HEK293 (cell line): ENCODE measurements at regions not wholly inside any gene's neighbourhood (a gene's known extent, or its start where the extent isn't known, plus 50 kb on each side); places are given as distances from the start of the nearest gene placed in this dataset.

Experiments
- CTCF ChIA-PET: fragments of 350-600 bp; formaldehyde crosslinking; extraction: SDS; loops from one replicate; lab custom pipeline; 2021; ENCODE audit warnings: antibody characterized with exemption; lab: Yijun Ruan, JAX
- POLR2A ChIA-PET: fragments of 300-600 bp; formaldehyde crosslinking; extraction: SDS; loops from one replicate; lab custom pipeline; 2020; ENCODE audit warnings: antibody characterized with exemption, inconsistent platforms; lab: Yijun Ruan, JAX
- H3K27ac ChIP-seq: fragments of 200-500 bp; sonication (Bioruptor generic); 2 replicates; pipeline ENCODE4 v1.5.1; 2014; ENCODE audit warnings: low read depth, low read length, control low read depth, inconsistent platforms; ENCODE audit errors: extremely low read depth
- H3K36me3 ChIP-seq, 2 experiments: fragments of 200-500 bp in 1 of 2; sonication (Bioruptor generic) in 1 of 2; 1 replicate in 1 of 2; 2 replicates in 1 of 2; pipeline ENCODE4 v1.5.1; 2014 to 2017; ENCODE audit warnings: inconsistent platforms in 2 of 2, low read length in 2 of 2; ENCODE audit not compliant: control insufficient read depth in 2 of 2, insufficient read depth in 1 of 2
- H3K4me1 ChIP-seq: fragments of 200-500 bp; sonication (Bioruptor generic); 2 replicates; pipeline ENCODE4 v1.5.1; 2014; ENCODE audit warnings: mild to moderate bottlenecking, low read length, inconsistent platforms; ENCODE audit not compliant: control insufficient read depth, insufficient read depth
- H3K4me3 ChIP-seq: 2 replicates; pipeline ENCODE4 v1.5.1; 2011; ENCODE audit warnings: low read depth, mild to moderate bottlenecking, control low read depth, low read length, moderate library complexity
- H3K9me3 ChIP-seq: fragments of 200-500 bp; sonication (Bioruptor generic); 2 replicates; pipeline ENCODE4 v1.5.1; 2014; ENCODE audit warnings: low read depth, low read length, inconsistent platforms; ENCODE audit not compliant: control insufficient read depth, insufficient read depth
- MEIS1 ChIP-seq: sonication (generic); formaldehyde crosslinking; IDR thresholded peaks from 2 replicates; pipeline ENCODE4 v1.8.1; 2022; ENCODE audit warnings: missing genetic modification reagents, mild to moderate bottlenecking, borderline replicate concordance
- PATZ1 ChIP-seq: fragments of 450-650 bp; formaldehyde crosslinking; IDR thresholded peaks from 2 replicates; pipeline ENCODE4 v1.5.1; 2016; ENCODE audit warnings: missing biosample characterization, missing genetic modification characterization
- PRDM1 ChIP-seq: fragments of 450-650 bp; formaldehyde crosslinking; IDR thresholded peaks from 2 replicates; pipeline ENCODE4; 2016; ENCODE audit warnings: missing biosample characterization, missing genetic modification characterization
- RBAK ChIP-seq: fragments of 450-650 bp; formaldehyde crosslinking; IDR thresholded peaks from 2 replicates; pipeline ENCODE4 v1.5.1; 2016; ENCODE audit warnings: missing biosample characterization, missing genetic modification characterization
- REPIN1 ChIP-seq: fragments of 450-650 bp; formaldehyde crosslinking; IDR thresholded peaks from 2 replicates; pipeline ENCODE4 v1.5.1; 2017; ENCODE audit warnings: missing biosample characterization, missing genetic modification characterization, low read depth
- REST ChIP-seq: fragments of 450-650 bp; formaldehyde crosslinking; IDR thresholded peaks from 2 replicates; pipeline ENCODE4 v1.5.1; 2016; ENCODE audit warnings: missing biosample characterization, missing genetic modification characterization
- SCRT1 ChIP-seq: fragments of 450-650 bp; formaldehyde crosslinking; IDR thresholded peaks from 2 replicates; pipeline ENCODE4 v1.5.1; 2016; ENCODE audit warnings: missing biosample characterization, missing genetic modification characterization, borderline replicate concordance
- ZBTB7A ChIP-seq: fragments of 450-650 bp; formaldehyde crosslinking; IDR thresholded peaks from 2 replicates; pipeline ENCODE4 v1.5.1; 2016; ENCODE audit warnings: low read depth, missing biosample characterization, missing genetic modification characterization
- ZFP69B ChIP-seq: fragments of 450-650 bp; formaldehyde crosslinking; IDR thresholded peaks from 2 replicates; pipeline ENCODE4 v1.5.1; 2016; ENCODE audit warnings: missing biosample characterization, missing genetic modification characterization
- ZIC2 ChIP-seq: fragments of 450-650 bp; formaldehyde crosslinking; IDR thresholded peaks from 2 replicates; pipeline ENCODE4 v1.5.1; 2016; ENCODE audit warnings: missing biosample characterization, missing genetic modification characterization
- ZNF138 ChIP-seq: fragments of 450-650 bp; formaldehyde crosslinking; IDR thresholded peaks from 2 replicates; pipeline ENCODE4 v1.5.1; 2016; ENCODE audit warnings: missing biosample characterization, missing genetic modification characterization, borderline replicate concordance
- ZNF16 ChIP-seq: fragments of 450-650 bp; formaldehyde crosslinking; IDR thresholded peaks from 2 replicates; pipeline ENCODE4 v1.5.1; 2016; ENCODE audit warnings: low read depth, missing biosample characterization, missing genetic modification characterization
- ZNF169 ChIP-seq: fragments of 450-650 bp; formaldehyde crosslinking; IDR thresholded peaks from 2 replicates; pipeline ENCODE4 v1.5.1; 2016; ENCODE audit warnings: missing biosample characterization, missing genetic modification characterization
- ZNF266 ChIP-seq: fragments of 450-650 bp; formaldehyde crosslinking; IDR thresholded peaks from 2 replicates; pipeline ENCODE4 v1.5.1; 2016; ENCODE audit warnings: missing biosample characterization, missing genetic modification characterization, low read depth
- ZNF341 ChIP-seq: fragments of 450-650 bp; formaldehyde crosslinking; IDR thresholded peaks from 2 replicates; pipeline ENCODE4; 2016; ENCODE audit warnings: low read depth, missing biosample characterization, missing genetic modification characterization
- ZNF423 ChIP-seq: fragments of 450-650 bp; formaldehyde crosslinking; IDR thresholded peaks from 2 replicates; pipeline ENCODE4 v1.5.1; 2016; ENCODE audit warnings: missing biosample characterization, missing genetic modification characterization
- ZNF530 ChIP-seq: fragments of 450-650 bp; formaldehyde crosslinking; IDR thresholded peaks from 2 replicates; pipeline ENCODE4 v1.5.1; 2016; ENCODE audit warnings: low read depth, missing biosample characterization, missing genetic modification characterization
- ZNF580 ChIP-seq: fragments of 450-650 bp; formaldehyde crosslinking; IDR thresholded peaks from 2 replicates; pipeline ENCODE4 v1.5.1; 2016; ENCODE audit warnings: missing biosample characterization, missing genetic modification characterization
- ZNF654 ChIP-seq: fragments of 450-650 bp; formaldehyde crosslinking; IDR thresholded peaks from 2 replicates; pipeline ENCODE4 v1.5.1; 2016; ENCODE audit warnings: low read depth, missing biosample characterization, missing genetic modification characterization
- ZNF747 ChIP-seq: fragments of 450-650 bp; formaldehyde crosslinking; IDR thresholded peaks from 2 replicates; pipeline ENCODE4 v1.5.1; 2016; ENCODE audit warnings: missing biosample characterization, missing genetic modification characterization
- ZNF776 ChIP-seq: fragments of 450-650 bp; formaldehyde crosslinking; IDR thresholded peaks from 2 replicates; pipeline ENCODE4 v1.5.0; 2017; ENCODE audit warnings: missing biosample characterization, missing genetic modification characterization, borderline replicate concordance
- ZSCAN23 ChIP-seq: fragments of 450-650 bp; formaldehyde crosslinking; IDR thresholded peaks from 2 replicates; pipeline ENCODE4 v1.5.1; 2016; ENCODE audit warnings: missing biosample characterization, missing genetic modification characterization
- ZSCAN30 ChIP-seq: fragments of 450-650 bp; IDR thresholded peaks from 2 replicates; pipeline ENCODE4 v1.5.1; 2018; ENCODE audit warnings: missing biosample characterization, mild to moderate bottlenecking, missing genetic modification characterization, moderate library complexity
- TF ChIP-seq, protein P1 (sequence below): fragments of 450-650 bp; IDR thresholded peaks from 2 replicates; pipeline ENCODE4 v1.5.1; 2018; ENCODE audit warnings: missing biosample characterization, missing genetic modification characterization
- TF ChIP-seq, protein P2 (sequence below): fragments of 450-650 bp; formaldehyde crosslinking; IDR thresholded peaks from 2 replicates; pipeline ENCODE4 v1.5.1; 2016; ENCODE audit warnings: missing biosample characterization, missing genetic modification characterization, low read depth

DNA sequence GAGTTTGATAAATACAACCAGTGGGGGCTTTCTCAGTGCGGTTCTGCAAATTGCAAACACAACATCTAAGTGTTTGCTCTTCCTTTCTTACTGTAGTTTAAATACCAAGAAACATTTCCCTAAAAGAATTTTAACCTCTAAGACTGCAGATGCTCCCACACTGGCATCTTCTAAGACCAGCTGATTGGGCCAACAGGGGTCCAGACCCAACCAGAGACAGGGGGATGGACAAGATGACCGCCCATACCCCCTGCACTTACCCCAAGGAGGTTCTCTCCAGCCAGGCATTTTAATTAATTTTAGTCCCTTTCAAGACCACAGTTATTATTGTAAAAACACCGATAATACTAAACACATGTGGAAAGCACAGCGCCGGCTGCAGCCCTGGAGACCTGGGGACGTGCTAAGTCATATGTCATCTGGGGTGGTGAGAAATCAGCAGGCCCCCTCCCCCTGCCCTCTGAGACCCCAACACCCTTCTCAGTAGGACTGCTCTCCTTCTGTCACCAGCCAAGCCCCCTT, 242.3 kb downstream of the SOX9 start (continued):
- TF ChIP-seq PATZ1 (tag by site-specific recombination): no peak
- TF ChIP-seq, protein P1, sequence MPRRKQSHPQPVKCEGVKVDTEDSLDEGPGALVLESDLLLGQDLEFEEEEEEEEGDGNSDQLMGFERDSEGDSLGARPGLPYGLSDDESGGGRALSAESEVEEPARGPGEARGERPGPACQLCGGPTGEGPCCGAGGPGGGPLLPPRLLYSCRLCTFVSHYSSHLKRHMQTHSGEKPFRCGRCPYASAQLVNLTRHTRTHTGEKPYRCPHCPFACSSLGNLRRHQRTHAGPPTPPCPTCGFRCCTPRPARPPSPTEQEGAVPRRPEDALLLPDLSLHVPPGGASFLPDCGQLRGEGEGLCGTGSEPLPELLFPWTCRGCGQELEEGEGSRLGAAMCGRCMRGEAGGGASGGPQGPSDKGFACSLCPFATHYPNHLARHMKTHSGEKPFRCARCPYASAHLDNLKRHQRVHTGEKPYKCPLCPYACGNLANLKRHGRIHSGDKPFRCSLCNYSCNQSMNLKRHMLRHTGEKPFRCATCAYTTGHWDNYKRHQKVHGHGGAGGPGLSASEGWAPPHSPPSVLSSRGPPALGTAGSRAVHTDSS (tag by site-specific recombination): no peak

- Histone ChIP-seq H3K36me3 (no peaks in the 10 kb centered on the region), H3K4me1 (no peaks in the 10 kb centered on the region), H3K4me3 (no peak overlapping the region), H3K9me3 (no peaks in the 10 kb centered on the region), H3K27ac (no peak overlapping the region)
- POLR2A ChIA-PET: interaction anchor here (0.6 kb wide), 1 partner anchor 245 kb away, joined by 3 read pairs; the partner anchor contains the start of gene SOX9
- TF ChIP-seq ZFP69B (tag by site-specific recombination): no peak
- TF ChIP-seq ZNF138 (tag by site-specific recombination): no peak
- TF ChIP-seq ZNF16 (tag by site-specific recombination): no peak
- no peak for TF ChIP-seq ZNF169 (tag by site-specific recombination)
- TF ChIP-seq ZNF423 (tag by site-specific recombination): no peak
- no peak for TF ChIP-seq ZNF776 (tag by site-specific recombination)
- CTCF ChIA-PET: interaction anchor here (0.6 kb wide), 1 partner anchor 586 kb away, joined by 5 read pairs; no protein-coding TSS in a partner anchor
These were observed 245.1 kb downstream of the SOX9 start for GRCh38 chr17:72365857-72366414.

DNA sequence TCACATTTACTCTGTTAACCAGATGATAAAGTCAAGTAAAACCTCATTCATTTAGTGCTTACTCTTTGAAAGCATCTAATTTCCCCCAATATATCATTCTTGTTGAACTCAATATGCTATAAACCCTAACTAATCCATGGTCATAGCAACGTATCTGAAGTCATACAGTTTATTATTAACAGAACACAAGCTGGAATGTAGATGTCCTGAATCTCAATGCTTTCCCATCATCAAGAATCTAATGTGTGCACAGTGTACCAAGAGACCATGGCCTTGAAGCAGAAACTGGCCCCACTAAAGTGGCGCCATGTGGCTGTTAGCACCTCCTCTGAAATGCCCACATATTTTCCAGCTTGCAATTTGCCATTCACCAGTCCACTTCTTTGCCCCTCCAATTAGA, 245.8 kb downstream of the SOX9 start:
- Histone ChIP-seq H3K36me3 (no peaks in the 10 kb centered on the region), H3K9me3 (no peaks in the 10 kb centered on the region), H3K4me3 (no peak overlapping the region), H3K4me1 (no peaks in the 10 kb centered on the region), H3K27ac (no peak overlapping the region)
- CTCF ChIA-PET: interaction anchor here (0.7 kb wide), 1 partner anchor 99 kb away, joined by 4 read pairs; no protein-coding TSS in a partner anchor
- POLR2A ChIA-PET: no interaction called here
- TF ChIP-seq PRDM1: no peak
- no peak for TF ChIP-seq ZNF266 (tag by site-specific recombination)
- TF ChIP-seq ZNF341: no peak
- no peak for TF ChIP-seq ZNF747 (tag by site-specific recombination)
- no peak for TF ChIP-seq ZSCAN23 (tag by site-specific recombination)
- no peak for TF ChIP-seq RBAK (tag by site-specific recombination)
- TF ChIP-seq, protein P2, sequence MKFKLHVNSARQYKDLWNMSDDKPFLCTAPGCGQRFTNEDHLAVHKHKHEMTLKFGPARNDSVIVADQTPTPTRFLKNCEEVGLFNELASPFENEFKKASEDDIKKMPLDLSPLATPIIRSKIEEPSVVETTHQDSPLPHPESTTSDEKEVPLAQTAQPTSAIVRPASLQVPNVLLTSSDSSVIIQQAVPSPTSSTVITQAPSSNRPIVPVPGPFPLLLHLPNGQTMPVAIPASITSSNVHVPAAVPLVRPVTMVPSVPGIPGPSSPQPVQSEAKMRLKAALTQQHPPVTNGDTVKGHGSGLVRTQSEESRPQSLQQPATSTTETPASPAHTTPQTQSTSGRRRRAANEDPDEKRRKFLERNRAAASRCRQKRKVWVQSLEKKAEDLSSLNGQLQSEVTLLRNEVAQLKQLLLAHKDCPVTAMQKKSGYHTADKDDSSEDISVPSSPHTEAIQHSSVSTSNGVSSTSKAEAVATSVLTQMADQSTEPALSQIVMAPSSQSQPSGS (tag by site-specific recombination): no peak
- no peak for TF ChIP-seq ZNF580 (tag by site-specific recombination)
- no peak for TF ChIP-seq ZIC2 (tag by site-specific recombination)
- TF ChIP-seq REPIN1 (tag by site-specific recombination): no peak
- TF ChIP-seq ZSCAN30 (tag by site-specific recombination): no peak
- TF ChIP-seq ZNF530 (tag by site-specific recombination): no peak
- TF ChIP-seq REST (tag by site-specific recombination): no peak
- no peak for TF ChIP-seq ZNF654 (tag by site-specific recombination)
- no peak for TF ChIP-seq ZBTB7A
- no peak for TF ChIP-seq MEIS1 (CRISPR knock-in tag)
- no peak for TF ChIP-seq SCRT1
